Ishikawa (cell line): ENCODE measurements at regions not wholly inside any gene's neighbourhood (a gene's known extent, or its start where the extent isn't known, plus 50 kb on each side); places are given as distances from the start of the nearest gene placed in this dataset.

Source experiments
- CEBPB ChIP-seq: IDR thresholded peaks from 2 replicates; pipeline ENCODE4 v1.6.1; 2012
- CREB1 ChIP-seq: IDR thresholded peaks from 2 replicates; pipeline ENCODE4 v1.6.1; 2012; ENCODE audit warnings: low read depth
- EGR1 ChIP-seq: IDR thresholded peaks from 2 replicates; pipeline ENCODE4 v1.6.1; 2012
- EP300 ChIP-seq: IDR thresholded peaks from 2 replicates; pipeline ENCODE4 v1.6.1; 2012; ENCODE audit warnings: borderline replicate concordance
- FOXM1 ChIP-seq: IDR thresholded peaks from 2 replicates; pipeline ENCODE4 v1.6.1; 2012; ENCODE audit warnings: low read depth, borderline replicate concordance
- NFIC ChIP-seq: IDR thresholded peaks from 2 replicates; pipeline ENCODE4 v1.6.1; 2012
- RAD21 ChIP-seq: IDR thresholded peaks from 2 replicates; pipeline ENCODE4 v1.6.1; 2012; ENCODE audit warnings: low read depth
- TAF1 ChIP-seq: IDR thresholded peaks from 2 replicates; pipeline ENCODE4 v1.6.1; 2012; ENCODE audit warnings: low read depth, mild to moderate bottlenecking
- TCF12 ChIP-seq: IDR thresholded peaks from 2 replicates; pipeline ENCODE4 v1.6.1; 2012; ENCODE audit warnings: low read depth
- USF1 ChIP-seq: IDR thresholded peaks from 2 replicates; pipeline ENCODE4 v1.6.1; 2012
- YY1 ChIP-seq: IDR thresholded peaks from 2 replicates; pipeline ENCODE4 v1.6.1; 2012; ENCODE audit warnings: low read depth
- ZBTB7A ChIP-seq: IDR thresholded peaks from 2 replicates; pipeline ENCODE4 v1.6.1; 2012; ENCODE audit warnings: low read depth
- TF ChIP-seq, protein P1 (sequence below): IDR thresholded peaks from 2 replicates; pipeline ENCODE4 v1.6.1; 2012; ENCODE audit warnings: low read depth, mild to moderate bottlenecking
- TF ChIP-seq, protein P2 (sequence below): IDR thresholded peaks from 2 replicates; pipeline ENCODE4 v1.6.1; 2012

GRCh38 chr13:100962585-100962984, 288.0 kb upstream of the TMTC4 start:
- TF ChIP-seq CREB1: no peak
- no peak for TF ChIP-seq NFIC
- TF ChIP-seq TAF1: no peak
- TF ChIP-seq CEBPB: no peak
- TF ChIP-seq, protein P1, sequence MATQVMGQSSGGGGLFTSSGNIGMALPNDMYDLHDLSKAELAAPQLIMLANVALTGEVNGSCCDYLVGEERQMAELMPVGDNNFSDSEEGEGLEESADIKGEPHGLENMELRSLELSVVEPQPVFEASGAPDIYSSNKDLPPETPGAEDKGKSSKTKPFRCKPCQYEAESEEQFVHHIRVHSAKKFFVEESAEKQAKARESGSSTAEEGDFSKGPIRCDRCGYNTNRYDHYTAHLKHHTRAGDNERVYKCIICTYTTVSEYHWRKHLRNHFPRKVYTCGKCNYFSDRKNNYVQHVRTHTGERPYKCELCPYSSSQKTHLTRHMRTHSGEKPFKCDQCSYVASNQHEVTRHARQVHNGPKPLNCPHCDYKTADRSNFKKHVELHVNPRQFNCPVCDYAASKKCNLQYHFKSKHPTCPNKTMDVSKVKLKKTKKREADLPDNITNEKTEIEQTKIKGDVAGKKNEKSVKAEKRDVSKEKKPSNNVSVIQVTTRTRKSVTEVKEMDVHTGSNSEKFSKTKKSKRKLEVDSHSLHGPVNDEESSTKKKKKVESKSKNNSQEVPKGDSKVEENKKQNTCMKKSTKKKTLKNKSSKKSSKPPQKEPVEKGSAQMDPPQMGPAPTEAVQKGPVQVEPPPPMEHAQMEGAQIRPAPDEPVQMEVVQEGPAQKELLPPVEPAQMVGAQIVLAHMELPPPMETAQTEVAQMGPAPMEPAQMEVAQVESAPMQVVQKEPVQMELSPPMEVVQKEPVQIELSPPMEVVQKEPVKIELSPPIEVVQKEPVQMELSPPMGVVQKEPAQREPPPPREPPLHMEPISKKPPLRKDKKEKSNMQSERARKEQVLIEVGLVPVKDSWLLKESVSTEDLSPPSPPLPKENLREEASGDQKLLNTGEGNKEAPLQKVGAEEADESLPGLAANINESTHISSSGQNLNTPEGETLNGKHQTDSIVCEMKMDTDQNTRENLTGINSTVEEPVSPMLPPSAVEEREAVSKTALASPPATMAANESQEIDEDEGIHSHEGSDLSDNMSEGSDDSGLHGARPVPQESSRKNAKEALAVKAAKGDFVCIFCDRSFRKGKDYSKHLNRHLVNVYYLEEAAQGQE: no peak
- TF ChIP-seq EGR1: no peak
- no peak for TF ChIP-seq FOXM1
- TF ChIP-seq YY1: no peak
- no peak for TF ChIP-seq EP300
- no peak for TF ChIP-seq RAD21
- TF ChIP-seq ZBTB7A: no peak
- no peak for TF ChIP-seq USF1
- TF ChIP-seq, protein P2, sequence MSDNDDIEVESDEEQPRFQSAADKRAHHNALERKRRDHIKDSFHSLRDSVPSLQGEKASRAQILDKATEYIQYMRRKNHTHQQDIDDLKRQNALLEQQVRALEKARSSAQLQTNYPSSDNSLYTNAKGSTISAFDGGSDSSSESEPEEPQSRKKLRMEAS: no peak
- no peak for TF ChIP-seq TCF12
